Astrocyte of the spinal cord (primary cell): ENCODE measurements at regions not wholly inside any gene's neighbourhood (a gene's known extent, or its start where the extent isn't known, plus 50 kb on each side); places are given as distances from the start of the nearest gene placed in this dataset.

Experiments
- DNase-seq: peaks from one replicate; pipeline ENCODE4 v3.0.0; 2011; ENCODE audit warnings: low read depth, low spot score
- H3K4me3 ChIP-seq: 2 replicates; pipeline ENCODE4 v1.5.1; 2011; ENCODE audit warnings: low read depth, mild to moderate bottlenecking, low read length, moderate library complexity
- CTCF ChIP-seq: IDR thresholded peaks from 2 replicates; pipeline ENCODE4 v1.5.1; 2012; ENCODE audit warnings: low read depth, mild to moderate bottlenecking, low read length, inconsistent platforms
- in situ Hi-C: cut with HindIII; loops from 2 replicates; pipeline ENCODE4 v1.10.0; 2017; ENCODE audit warnings: low sequenced_read_pairs

DNA sequence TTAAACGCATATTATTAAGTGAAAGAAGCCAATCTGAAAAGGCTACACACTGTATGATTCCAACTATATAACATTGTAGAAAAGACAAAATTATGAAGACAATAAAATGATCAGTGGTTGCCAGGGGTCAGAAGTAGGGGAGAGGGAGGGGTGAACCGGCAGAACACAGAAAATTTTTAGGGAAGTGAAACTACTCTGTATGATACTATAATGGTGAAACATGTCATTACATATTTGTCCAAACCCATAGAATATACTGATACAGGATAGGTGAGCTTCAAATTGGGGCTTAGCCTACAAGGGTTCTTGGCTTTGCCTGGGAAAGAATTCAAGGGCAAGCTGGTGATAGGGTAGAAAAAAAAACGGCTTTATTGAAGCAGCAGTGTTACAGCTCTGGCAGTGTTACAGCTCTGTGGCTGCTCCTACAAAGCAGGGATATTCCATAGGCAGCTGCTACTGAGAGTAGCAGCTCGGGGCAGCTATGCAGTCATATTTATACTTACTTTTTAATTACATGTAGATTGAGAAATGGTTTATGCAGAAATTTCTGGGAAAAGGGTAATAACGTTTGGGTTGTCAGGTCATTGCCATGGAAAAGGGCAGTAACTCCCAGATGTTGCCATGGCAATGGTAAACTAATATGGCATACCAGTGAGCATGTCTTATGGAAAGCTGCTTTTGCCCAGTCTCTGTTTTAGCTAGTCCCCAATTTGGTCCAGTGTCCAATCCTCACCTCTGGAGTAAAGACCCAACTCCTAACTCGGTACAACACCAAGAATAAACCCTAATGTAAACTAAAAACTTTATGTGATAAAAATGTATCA is 125.1 kb upstream of the SLC25A36 start:
- no peak for DNase-seq
- in situ Hi-C loops: no loop called here
- no peak overlapping the region for H3K4me3 ChIP-seq
- TF ChIP-seq CTCF: no peak

GRCh38 chr3:140821493-140821892 is 120.1 kb upstream of the SLC25A36 start:
- no peak for DNase-seq

GRCh38 chr3:140822401-140823047 is 119.1 kb upstream of the SLC25A36 start:
- H3K4me3 ChIP-seq: no peak overlapping the region
- in situ Hi-C loops: no loop called here
- no peak for DNase-seq
- no peak for TF ChIP-seq CTCF

More at GRCh38 chr3:140821493-140821892, 120.1 kb upstream of the SLC25A36 start:
- in situ Hi-C loops: no loop called here
- no peak for TF ChIP-seq CTCF
- H3K4me3 ChIP-seq: no peak overlapping the region

DNA sequence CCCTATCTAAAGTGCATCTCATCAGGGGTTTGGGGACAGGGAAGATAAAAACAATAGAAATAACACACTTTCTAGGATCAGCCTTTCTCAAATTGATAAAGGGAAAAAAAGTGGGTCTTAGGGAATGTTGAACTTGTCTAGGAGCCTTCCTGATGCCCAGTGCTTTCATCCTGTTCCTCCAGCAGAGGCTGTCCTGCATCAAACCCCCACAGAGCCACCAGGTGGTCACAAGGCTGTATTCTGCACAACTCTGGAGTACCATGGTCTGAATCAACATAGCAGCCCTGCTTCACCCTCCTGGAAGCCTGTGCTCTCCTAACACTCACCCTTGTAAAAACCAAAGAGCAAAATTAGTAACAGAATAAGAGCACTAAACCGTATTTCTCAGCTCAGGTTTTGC is 118.5 kb upstream of the SLC25A36 start:
- no peak for TF ChIP-seq CTCF
- no peak for DNase-seq
- H3K4me3 ChIP-seq: no peak overlapping the region
- in situ Hi-C loops: no loop called here

DNA sequence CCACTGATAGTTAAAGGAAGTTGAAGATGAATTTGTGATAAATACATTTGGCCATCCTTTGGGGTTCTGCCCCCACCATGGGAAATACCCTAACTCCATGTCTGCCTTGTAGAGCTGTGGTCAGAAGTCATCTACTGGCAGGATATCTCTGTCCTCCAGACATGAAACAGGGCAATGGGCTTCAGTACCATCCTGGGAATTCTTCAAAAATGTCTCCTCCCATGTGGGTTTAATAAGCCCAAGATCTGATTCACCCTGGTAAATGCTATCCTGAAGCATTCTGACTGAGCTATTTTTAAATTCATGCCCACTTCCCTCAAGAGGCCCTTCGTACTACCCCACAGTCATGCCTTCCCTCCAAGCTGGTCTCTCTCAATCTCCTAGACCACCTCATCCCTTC is 113.7 kb upstream of the SLC25A36 start:
- DNase-seq: no peak
- H3K4me3 ChIP-seq: no peak overlapping the region
- TF ChIP-seq CTCF: no peak
- in situ Hi-C loops: no loop called here

GRCh38 chr3:140828585-140828984 is 113.1 kb upstream of the SLC25A36 start:
- DNase-seq: no peak
- in situ Hi-C loops: no loop called here
- H3K4me3 ChIP-seq: no peak overlapping the region
- no peak for TF ChIP-seq CTCF
